GM19455 (cell line): ENCODE measurements at regions not wholly inside any gene's neighbourhood (a gene's known extent, or its start where the extent isn't known, plus 50 kb on each side); places are given as distances from the start of the nearest gene placed in this dataset.

Source experiments
- ATAC-seq: cut with Tn5 transposase; IDR thresholded peaks from one replicate; pipeline ENCODE4 v1.9.1; 2021; ENCODE audit not compliant: unreplicated experiment

DNA sequence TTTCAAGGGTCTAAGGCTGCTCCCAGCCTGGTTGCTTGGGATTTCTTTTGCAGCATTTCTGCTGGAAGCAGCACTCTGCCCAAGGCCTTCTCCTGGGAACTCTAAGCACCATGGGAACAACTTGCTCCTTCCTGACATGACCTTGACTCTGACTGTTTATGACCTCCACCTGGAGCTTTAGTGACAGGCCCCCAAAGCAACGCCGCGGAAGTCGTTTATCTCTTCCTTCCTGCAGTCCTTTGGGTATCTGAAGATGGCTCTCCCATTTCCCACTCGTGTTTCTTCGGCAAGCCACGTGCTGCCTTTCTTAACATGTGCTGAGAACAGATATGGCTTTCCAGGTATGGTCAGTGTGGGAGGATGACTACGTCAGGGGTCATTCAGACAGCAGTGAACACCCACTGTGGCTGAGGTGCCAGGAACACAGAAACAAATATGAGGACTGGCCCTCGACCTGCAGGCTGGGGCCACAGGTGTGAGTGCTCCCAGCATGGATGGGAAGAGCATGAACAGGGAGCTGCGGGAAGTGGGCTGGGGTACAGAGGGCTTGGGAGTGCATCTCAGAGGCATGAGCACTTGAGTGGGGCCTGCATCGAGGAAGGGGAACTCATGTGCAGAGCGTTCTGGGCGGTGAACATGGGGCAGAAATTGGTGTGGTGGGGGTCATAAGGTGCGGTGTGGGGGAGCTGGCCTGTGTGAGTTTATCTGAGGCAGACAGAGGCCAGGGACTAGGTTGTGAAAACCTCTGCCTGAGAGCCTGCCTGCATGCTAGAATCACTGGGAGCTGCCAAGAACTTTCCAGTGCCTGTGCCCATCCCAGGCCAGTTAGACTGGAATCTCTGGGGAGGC is 140.5 kb downstream of the TSN start:
- no peak for ATAC-seq

DNA sequence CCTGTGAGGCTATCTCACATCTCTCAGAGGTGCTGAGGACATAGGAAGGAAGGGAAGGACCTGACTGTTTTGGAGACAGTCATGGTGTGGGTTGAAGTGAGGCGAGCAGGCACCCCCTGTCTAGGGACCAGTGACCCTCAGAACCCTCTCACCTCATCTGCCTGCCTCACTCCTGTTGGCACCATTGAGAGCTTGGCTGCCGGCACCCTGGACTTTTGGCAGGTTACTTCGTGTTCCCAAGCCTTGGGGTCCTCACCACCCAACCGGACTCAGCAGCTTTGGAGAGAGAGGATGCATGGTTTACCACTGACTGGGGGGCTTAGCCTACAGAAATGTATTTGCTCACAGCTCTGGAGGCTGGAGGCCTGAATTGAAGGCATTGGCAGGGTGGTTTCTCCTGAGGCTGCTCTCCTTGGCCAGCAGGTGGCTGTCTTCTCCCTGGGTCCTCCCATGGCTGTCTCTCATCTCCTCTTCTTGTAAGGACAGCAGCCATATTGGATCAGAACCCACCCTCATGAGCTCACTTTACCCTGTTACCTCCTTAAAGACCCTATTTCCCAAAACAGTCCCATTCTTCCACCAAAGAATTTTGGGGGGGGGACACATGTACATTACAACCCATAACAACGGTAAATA is 142.0 kb downstream of the TSN start:
- peak; percentile 84 for ATAC-seq

DNA sequence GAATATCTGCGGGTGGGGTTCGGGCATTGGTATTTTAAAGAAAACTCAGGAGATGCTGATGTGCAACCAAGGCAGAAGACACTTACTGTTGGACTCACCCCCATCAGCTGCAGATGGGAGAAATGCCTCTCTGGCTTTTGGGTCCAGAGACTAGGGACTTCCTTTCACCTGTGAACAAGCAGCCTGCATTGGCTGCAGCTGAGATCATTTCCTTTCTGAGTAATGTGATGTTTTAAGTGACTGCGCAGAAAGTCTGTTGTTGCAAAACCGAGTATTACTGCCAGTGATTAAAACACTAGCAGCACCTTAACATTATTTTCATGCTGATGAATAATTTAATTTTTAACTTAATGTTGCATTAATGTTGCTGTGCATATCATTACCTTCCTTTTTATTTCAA is 143.0 kb downstream of the TSN start:
- ATAC-seq = no peak

DNA sequence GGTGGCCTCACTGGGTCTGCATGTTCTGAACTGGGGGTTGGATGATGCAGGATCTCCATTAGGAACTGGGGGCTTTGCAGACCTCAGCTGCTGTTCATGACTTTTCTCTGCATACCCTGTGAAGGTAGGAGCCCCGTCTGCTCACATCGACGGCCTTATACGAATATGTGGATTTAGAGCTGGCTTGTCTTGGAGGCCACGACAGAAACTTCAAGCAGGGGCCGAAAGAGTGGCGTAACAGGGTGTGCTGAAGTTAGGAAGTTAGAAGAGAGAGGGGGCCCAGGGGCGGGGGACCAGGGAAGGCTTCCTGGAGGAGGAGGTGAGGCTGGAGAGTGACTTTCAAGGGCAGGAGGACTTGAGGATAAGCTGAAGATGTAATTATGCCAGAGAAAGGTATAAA is 144.9 kb downstream of the TSN start:
- ATAC-seq = no peak

DNA sequence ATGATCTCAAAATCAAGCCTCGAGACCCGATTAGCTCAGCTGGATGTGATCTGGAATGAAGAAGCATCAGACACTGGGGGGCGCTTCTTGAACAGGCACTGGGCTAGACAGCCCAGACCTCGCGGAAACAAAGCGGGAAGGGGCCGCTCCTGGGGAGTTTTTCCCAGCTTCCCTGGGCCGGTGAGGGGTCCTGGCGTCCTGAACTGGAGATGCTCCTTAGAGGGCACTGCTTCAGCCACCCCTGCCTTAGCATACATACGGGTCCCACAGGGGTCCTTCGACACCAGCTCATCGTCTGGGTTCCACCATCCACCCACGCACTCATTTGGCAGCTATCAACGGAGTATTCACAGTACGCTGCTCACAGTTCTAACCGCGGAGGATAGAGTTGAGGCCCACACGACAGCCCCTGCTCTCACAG is 146.7 kb downstream of the TSN start:
- ATAC-seq = no peak

DNA sequence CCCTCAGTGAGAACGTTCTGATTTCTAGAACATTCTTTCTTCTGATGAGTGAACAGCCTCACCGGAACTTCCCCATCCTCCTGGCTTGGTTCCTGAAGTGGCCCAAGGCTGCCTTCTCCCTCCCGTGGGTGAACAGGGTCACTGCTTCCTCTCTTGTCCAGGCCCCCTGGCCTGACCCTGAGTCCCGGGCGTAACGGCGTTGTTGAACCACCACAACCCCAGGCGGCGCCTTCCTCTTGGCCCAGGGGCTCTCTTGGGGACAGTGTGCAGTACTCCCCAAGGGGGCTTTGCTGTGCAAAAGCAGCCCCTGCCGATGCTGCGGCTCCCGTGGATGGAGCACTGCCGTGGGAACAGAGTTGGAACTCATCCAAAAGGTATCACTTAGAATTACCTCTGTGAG is 147.2 kb downstream of the TSN start:
- no peak for ATAC-seq

DNA sequence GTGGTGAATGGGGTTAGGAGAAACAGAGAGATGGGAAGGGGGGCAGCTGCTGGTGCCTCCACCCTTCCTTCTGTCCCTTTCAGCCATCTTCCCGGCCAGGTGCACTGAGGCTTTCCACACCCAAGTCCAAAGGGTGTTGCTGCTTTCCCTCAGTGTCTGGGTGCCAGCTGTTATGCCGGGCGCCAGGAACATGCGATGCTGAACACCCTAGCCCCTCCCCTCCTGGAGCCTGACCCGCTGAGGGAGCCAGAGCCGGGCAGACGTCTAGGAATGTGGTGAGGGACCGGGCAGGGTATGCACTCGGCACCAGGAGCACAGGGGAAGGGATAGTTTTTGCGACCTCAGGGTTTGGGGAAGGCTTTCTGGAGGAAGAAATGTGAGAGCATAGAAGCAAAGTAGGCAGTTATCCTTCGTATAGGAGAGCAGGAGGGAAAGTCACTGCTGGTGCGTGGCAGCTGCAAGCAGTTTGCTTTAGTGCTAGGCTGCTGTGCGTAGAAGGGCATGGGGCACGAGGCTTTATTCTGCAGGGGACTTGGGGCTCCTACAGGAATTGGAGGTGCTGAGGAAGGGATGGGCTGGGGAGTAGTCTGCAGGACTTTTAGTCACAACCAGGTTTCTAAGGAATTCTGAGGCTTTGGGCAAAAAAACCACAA is 147.7 kb downstream of the TSN start:
- no peak for ATAC-seq

DNA sequence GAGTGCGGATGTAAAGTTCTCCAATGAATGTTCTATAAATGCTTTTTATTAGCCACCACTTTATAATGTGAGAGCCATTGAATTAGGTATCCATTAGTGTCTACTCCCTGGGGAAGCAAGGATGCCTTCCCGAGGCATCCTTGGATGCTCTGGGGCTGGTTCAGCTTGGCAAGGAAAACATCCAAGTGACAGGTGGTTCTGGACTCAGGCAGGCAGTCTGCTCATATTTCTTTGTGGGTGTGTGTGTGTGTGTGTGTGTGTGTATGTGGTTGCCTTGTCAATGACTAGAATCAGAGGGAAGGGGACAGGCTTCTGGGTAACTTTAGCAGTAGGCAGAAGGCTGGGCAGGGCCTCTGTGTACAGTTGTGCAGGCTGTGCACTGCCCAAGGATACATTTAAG is 149.2 kb downstream of the TSN start:
- no peak for ATAC-seq

DNA sequence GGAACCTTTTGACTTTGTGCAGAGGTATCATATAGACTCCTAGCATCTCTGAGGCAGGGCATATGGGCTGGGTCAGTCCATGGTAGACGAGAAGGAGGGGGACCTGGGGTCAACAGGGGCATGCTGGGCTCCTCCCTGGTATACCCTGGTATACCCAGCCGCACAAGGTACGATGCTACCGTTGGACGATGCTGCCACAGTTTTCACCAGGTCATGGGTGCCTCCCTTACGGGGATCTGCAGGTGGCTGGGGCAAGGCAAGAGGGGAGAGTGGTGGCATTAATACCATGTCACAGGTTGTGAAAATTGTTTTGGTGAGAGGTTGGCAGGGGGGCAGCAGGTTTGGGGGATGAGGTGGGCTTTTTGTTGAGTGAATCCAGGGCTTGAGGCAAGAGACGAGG is 149.8 kb downstream of the TSN start:
- no peak for ATAC-seq

DNA sequence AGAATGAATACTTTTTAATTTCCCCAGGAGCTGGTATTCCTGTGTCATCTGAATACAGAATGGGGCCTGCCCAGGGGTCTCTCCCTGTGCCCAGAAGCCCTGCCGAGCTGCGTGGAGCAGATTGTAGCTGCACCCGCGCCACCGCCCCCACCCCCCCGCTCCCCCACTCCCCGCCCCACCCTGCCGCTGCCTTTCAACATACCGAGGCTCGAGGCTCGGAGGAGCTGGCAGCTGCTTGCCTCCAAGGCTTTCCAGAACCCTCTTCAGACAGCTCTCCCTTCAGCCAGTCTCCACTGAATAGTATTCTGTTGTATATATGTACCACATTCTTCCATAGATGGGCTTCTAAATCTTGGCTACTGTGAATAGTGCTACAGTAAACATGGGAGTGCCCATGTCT is 150.7 kb downstream of the TSN start:
- ATAC-seq = no peak

DNA sequence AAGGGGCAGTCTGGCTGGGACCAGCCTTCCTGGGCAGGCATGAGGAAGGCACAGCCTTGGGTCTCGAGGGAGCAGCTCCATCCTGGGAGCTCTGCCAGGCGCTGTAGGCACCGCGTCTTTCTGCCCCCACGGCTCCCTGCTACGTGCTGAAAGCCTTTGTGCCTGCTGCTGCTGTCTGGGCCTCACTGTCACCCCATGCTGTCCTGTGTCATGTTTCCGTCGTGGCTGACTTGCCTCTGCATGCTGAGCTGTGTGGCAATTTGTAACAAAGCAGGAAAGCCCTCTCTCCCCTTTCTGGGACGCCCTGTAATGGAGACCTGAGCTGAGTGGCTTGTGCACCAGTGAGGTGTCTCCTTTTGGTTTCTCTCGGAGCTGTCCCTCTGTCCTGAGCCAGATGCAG is 152.5 kb downstream of the TSN start:
- ATAC-seq = no peak

DNA sequence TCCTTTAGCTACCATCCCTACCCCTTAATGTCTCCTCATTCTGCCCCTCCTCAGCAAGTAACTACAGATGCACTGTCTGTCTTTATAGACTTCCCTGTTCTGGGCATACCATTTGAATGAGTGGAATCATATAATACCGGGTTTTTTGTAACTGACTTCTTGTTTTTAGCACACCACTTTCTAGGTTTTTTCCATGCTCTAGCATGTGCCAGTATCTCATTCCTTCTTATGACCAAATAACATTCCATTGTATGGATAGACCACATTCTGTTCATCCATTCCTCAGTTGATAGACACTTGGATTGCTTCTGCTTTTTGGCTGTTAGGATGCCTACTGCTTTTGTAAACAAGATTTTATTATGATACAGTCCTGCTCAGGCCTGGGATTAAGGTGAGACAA is 154.7 kb downstream of the TSN start:
- ATAC-seq = no peak

DNA sequence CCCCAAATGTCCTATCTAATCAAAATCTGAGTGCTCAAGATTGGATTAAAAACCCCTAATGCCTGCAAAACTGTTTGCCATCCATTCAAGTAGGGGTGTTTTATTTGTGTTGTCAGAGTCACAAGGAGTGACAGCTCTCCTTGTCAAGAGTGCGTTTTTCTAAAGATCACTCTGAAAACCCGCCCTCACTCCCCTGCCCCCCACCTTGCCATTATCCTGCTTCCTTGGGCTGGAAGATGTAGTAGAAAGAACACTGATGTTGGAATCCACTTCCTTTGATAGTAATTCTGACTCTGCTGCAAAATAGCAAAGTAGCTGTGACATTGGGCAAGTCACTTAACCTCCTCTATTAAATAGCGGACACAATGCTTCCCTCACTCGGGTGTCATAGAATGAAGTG is 155.6 kb downstream of the TSN start:
- ATAC-seq = no peak

DNA sequence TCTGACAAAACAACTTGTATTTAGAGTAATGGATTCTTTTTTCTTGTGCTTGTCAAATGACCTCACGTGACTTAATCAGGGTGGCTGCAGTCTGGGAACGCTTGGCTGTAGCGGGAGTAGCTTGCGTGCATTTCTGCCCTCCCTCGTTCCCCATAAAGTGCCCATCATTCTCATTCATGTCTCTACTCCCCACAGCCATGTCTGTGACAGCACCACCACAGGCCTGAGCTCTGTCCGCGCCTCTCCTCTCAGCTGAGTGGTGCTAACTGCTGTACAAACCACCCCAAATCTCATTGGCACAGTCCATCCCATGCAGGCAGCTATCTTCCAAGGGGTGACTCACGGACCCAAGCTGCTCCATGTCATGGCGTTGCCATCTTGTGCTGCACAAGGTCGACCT is 161.7 kb downstream of the TSN start:
- ATAC-seq = no peak

DNA sequence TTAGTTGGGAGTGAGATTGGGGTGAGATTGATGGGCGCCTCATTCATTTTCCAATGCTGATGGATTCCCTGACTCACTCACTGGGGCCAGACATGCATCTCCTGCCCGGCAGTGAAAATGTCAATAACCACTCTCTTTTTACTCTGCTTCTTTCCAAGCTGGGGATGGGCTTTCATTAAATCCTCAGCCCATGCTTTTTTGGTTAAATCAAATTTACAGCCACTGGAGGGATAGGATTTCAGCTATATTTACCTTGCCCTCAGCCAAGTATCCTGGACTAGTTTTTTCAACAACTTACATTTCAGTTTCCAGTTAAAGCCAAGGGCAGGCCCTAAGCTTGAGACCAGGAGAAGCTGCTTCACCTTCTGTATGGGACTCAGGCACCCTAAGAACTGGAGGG is 162.8 kb downstream of the TSN start:
- no peak for ATAC-seq

DNA sequence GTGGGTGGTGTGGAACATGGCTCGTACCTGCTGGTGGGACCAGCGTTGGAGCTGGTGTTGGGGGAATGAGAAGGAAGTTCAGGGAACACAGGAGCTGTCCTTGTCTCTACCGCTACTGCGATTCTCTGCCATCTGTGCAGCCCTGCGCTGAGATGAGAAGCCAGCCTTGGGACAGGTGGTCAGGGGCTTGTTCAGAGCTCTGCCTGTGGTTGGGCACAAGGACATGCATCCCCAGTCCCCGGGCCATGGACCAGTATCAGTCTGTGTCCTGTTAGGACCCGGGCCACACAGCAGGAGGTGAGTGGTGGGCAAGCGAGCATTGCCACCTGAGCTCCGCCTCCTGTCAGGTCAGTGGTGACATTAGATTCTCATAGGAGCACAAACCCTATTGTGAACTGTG is 164.4 kb downstream of the TSN start:
- ATAC-seq = no peak

DNA sequence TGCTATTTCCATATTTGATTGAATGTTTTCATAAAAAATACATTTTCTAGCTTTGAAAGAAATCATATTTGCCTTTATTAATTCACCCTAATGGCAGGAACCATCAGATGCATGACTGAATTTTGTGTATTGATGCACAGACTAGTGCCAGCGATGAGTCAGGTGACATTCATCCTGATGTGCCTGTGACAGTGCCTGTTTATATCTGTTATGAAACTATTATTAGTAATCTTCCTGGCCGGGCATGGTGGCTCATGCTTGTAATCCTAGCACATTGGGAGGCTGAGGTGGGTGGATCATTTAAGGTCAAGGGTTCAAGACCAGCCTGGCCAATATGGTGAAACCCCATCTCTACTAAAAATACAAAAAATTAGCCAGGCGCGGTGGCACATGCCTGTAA is 170.0 kb downstream of the TSN start:
- no peak for ATAC-seq

DNA sequence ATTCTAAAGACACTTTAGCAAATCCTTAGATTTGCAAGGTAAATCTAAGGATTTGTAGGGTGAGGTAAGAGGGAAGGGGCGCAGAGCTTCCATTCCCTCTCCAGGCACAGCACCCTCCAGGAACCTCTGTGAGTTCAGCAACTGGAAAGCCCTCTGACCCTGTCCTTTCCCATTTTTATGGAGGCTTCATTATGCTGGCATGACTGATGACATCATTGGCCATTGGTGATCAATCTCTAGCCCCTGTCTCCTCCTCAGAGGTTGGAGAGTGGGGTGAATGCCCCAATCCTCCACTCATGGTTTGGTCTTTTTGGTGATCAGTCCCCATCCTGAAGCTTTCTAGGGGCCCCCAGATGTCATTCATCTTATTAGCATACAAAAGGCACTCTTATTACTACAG is 187.8 kb downstream of the TSN start:
- no peak for ATAC-seq

DNA sequence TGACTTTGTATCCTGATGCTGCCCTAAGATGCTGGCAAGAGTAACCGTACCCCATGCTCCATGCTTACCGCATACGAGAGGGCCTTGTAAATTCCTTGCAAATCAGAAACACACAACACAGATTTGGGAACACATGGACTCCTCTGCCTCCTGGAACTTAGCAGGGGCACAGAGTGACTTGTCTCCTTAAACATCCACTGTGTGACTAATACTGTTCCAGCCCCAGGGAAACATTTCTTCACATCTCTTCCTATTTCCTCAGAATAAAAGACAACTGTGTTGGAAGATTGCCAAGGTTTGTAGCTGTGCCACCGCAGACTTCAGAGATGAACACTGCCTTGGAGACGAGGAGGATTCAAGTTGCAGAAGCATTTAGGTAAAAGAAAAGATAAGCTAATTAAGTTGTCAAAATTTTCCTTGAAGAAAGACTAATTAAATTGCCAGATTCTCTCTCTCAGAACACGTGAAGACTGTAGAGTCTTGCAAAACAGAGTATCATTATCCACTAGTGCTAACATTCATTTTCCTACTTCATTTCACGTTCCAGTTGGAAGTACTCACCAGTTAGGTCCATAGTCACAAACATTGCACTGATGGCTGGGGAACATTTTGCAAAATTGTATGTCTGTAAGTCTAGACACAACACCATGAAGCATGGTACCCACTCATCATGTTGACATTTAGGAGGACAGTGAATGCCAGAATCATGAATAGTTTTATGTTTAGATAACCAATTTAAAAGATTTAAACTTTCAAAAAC is 188.8 kb downstream of the TSN start:
- ATAC-seq = no peak

DNA sequence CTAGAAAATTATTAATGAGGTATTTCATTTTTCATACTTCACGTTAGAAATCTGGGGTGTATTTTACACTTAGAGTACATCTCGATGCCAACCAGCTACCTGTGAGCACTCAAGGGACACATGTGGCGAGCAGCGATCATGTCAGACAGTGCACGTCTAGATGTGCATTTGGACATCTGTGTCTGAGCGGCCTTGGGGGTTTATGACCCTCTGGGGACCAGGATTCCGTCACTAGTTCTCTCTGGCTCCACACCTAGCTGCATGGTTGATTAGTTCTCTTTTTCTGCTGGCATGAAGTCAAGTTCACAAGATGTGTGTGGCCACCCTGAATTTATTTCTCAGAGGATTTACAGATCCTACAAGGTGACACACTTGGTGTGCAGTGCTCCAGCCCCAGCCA is 192.2 kb downstream of the TSN start:
- no peak for ATAC-seq

DNA sequence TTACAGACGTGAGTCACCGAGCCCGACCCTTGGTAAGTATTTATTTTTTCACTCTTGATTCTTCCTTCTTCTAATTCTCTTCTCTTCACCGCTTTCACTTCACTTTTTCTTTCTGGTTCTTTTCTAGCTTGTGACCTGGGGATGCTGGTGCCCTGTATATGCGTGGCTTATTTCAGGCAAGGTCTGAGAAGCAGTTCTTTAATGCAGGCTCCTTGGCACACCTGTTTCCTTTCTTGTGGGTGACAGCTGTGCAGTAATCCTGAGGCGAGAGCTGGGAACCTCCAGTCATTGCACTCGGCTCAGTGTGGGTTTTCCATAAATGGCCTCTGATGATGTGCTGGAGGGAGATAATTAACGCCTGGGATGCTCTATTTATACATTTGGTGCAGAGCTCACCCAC is 193.8 kb downstream of the TSN start:
- no peak for ATAC-seq

DNA sequence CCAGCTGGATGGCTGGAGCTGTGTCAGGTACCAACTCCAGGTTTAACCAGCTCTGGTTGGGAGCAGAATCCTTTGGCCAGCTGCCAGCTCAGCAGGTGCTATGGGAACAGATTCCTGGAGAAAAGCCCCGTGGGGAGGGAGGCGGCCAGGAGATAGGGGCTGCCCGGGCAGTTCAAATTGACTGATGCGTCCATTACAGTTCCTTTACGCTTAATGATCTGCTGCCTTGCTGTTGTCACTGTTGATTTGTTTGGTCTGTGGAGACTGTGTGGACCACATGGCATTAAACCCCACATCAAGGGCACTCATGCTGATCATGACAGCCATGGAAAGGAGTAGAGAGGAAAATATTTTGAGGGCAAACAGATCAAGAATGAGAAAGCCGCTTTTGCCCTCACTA is 200.0 kb downstream of the TSN start:
- ATAC-seq = no peak
